Endothelial cell of umbilical vein (primary cell): ENCODE measurements at regions not wholly inside any gene's neighbourhood (a gene's known extent, or its start where the extent isn't known, plus 50 kb on each side); places are given as distances from the start of the nearest gene placed in this dataset.

ENCODE experiments used
- EZH2 ChIP-seq: IDR thresholded peaks from 2 replicates; pipeline ENCODE4 v1.6.1; 2012; ENCODE audit warnings: borderline replicate concordance, low read depth, mild to moderate bottlenecking, moderate library complexity, low read length, inconsistent platforms; ENCODE audit not compliant: severe bottlenecking
- POLR2A ChIP-seq: IDR thresholded peaks from 2 replicates; pipeline ENCODE4 v1.6.1; 2012; ENCODE audit warnings: low read depth, mild to moderate bottlenecking, control low read depth, low read length
- TF ChIP-seq, protein P1 (sequence below), 2 donors: IDR thresholded peaks; 1 replicate in 1 of 2; 2 replicates in 1 of 2; pipeline ENCODE4 v1.5.1; 2011; ENCODE audit warnings: low read length in 2 of 2, mild to moderate bottlenecking in 2 of 2, moderate library complexity in 2 of 2, control low read depth in 1 of 2, inconsistent platforms in 1 of 2, low read depth in 1 of 2; ENCODE audit not compliant: insufficient read depth in 1 of 2; ENCODE audit errors: extremely low read depth in 1 of 2

DNA sequence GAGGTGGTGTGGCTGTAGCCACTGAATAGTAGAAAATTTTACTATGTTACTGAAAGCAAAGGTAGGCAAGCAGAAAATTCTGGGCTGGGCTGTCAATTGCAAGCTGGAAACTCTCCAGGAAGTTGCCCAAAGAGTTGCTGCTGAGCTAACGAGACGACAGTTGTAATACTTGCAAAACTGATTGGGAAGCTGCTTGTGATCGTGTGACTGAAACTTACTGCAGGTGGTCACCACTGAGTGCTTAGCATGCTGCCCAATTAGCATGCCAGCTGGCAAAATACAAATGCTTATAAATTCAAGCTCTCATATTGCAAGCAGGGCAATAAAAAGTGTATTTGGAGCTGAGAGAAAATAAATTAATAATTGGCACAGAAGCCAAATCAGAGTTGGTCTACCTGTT is 758.5 kb upstream of the EDIL3 start:
- TF ChIP-seq, protein P1, sequence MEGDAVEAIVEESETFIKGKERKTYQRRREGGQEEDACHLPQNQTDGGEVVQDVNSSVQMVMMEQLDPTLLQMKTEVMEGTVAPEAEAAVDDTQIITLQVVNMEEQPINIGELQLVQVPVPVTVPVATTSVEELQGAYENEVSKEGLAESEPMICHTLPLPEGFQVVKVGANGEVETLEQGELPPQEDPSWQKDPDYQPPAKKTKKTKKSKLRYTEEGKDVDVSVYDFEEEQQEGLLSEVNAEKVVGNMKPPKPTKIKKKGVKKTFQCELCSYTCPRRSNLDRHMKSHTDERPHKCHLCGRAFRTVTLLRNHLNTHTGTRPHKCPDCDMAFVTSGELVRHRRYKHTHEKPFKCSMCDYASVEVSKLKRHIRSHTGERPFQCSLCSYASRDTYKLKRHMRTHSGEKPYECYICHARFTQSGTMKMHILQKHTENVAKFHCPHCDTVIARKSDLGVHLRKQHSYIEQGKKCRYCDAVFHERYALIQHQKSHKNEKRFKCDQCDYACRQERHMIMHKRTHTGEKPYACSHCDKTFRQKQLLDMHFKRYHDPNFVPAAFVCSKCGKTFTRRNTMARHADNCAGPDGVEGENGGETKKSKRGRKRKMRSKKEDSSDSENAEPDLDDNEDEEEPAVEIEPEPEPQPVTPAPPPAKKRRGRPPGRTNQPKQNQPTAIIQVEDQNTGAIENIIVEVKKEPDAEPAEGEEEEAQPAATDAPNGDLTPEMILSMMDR (IDR thresholded peaks at IDR 0.05; ENCODE audit: extremely low read depth in 1 of 2, insufficient read depth in 1 of 2, low read depth in 1 of 2, low read length in 2 of 2), result no peak
- TF ChIP-seq POLR2A (no peak), EZH2 (no peak)
